SK-N-SH (cell line): ENCODE measurements at regions not wholly inside any gene's neighbourhood (a gene's known extent, or its start where the extent isn't known, plus 50 kb on each side); places are given as distances from the start of the nearest gene placed in this dataset.
"Not testable (repeated sequence)": the region's sequence is repeated elsewhere in the genome, so short reads cannot be mapped to it uniquely, and the experiment has no call there.

Experiments
- CTCF ChIA-PET: fragments of 300-600, 350-600 bp; formaldehyde crosslinking; extraction: SDS; loops from one replicate; lab custom pipeline; 2021; lab: Yijun Ruan, JAX
- POLR2A ChIA-PET: fragments of 350-600 bp; sonication (Branson Sonifier 250); formaldehyde crosslinking; extraction: SDS; loops from one replicate; lab custom pipeline; 2020; ENCODE audit warnings: antibody characterized with exemption, inconsistent platforms; lab: Yijun Ruan, JAX
- DNase-seq: peaks from one replicate; pipeline ENCODE4 v3.0.0; 2012
- H2AFZ ChIP-seq: fragments of 200-600 bp; sonication (generic); 2 replicates; pipeline ENCODE4 v1.8.1; 2016; ENCODE audit warnings: antibody characterized with exemption, mild to moderate bottlenecking, low read depth
- H3F3A ChIP-seq: fragments of 200-600 bp; sonication (generic); replicated peaks from 2 replicates; pipeline ENCODE3; 2016; ENCODE audit warnings: antibody characterized with exemption, mild to moderate bottlenecking; ENCODE audit not compliant: insufficient read depth
- H3K27ac ChIP-seq, 2 experiments: fragments of 200-500 bp in 1 of 2; fragments of 200-600 bp in 1 of 2; sonication (Bioruptor generic) in 1 of 2; sonication (generic), shearing (Covaris generic) in 1 of 2; 2 replicates each; pipeline versions ENCODE4 v1.5.1 to v1.6.1; 2014 to 2016; ENCODE audit warnings: low read depth in 2 of 2, inconsistent platforms in 1 of 2, low read length in 1 of 2, mild to moderate bottlenecking in 1 of 2, mixed read lengths in 1 of 2
- H3K27me3 ChIP-seq: fragments of 200-600 bp; sonication (generic), shearing (Covaris generic); 2 replicates; pipeline ENCODE4 v1.6.1; 2016; ENCODE audit warnings: mixed run types; ENCODE audit not compliant: insufficient read depth
- H3K36me3 ChIP-seq, 2 experiments: fragments of 200-500 bp in 1 of 2; fragments of 200-600 bp in 1 of 2; sonication (Bioruptor generic) in 1 of 2; sonication (generic) in 1 of 2; replicated peaks in 1 of 2; 2 replicates each; pipeline versions ENCODE3 to v1.5.1; 2014 to 2016; ENCODE audit warnings: low read length in 1 of 2, mild to moderate bottlenecking in 1 of 2; ENCODE audit not compliant: insufficient read depth in 2 of 2, control insufficient read depth in 1 of 2
- H3K4me1 ChIP-seq, 2 experiments: fragments of 200-500 bp in 1 of 2; fragments of 200-600 bp in 1 of 2; sonication (Bioruptor generic) in 1 of 2; sonication (generic), shearing (Covaris generic) in 1 of 2; 2 replicates each; pipeline versions ENCODE4 v1.5.1 to v1.6.1; 2014 to 2016; ENCODE audit warnings: low read depth in 1 of 2, low read length in 1 of 2, mixed run types in 1 of 2; ENCODE audit not compliant: insufficient read depth in 2 of 2, control insufficient read depth in 1 of 2
- H3K4me2 ChIP-seq: fragments of 200-600 bp; sonication (generic), shearing (Covaris generic); 2 replicates; pipeline ENCODE4 v1.6.1; 2017; ENCODE audit warnings: mixed run types
- H3K4me3 ChIP-seq, 2 experiments: fragments of 200-500 bp in 1 of 2; fragments of 200-600 bp in 1 of 2; sonication (Bioruptor generic) in 1 of 2; sonication (generic), shearing (Covaris generic) in 1 of 2; 2 replicates each; pipeline versions ENCODE4 v1.5.1 to v1.8.1; 2014 to 2016; ENCODE audit warnings: low read depth in 2 of 2, inconsistent platforms in 1 of 2, low read length in 1 of 2, mild to moderate bottlenecking in 1 of 2, mixed read lengths in 1 of 2, moderate library complexity in 1 of 2
- H3K79me2 ChIP-seq: fragments of 200-600 bp; sonication (generic); 2 replicates; pipeline ENCODE4 v1.8.1; 2017; ENCODE audit warnings: mild to moderate bottlenecking; ENCODE audit not compliant: insufficient read depth
- H3K9ac ChIP-seq: fragments of 200-600 bp; sonication (generic); 2 replicates; pipeline ENCODE4 v1.6.1; 2017; ENCODE audit warnings: mixed run types
- H3K9me2 ChIP-seq: fragments of 200-600 bp; sonication (generic); 2 replicates; pipeline ENCODE4 v1.6.1; 2017; ENCODE audit warnings: mixed run types
- H3K9me3 ChIP-seq: fragments of 200-600 bp; sonication (generic); 2 replicates; pipeline ENCODE4 v1.6.1; 2017; ENCODE audit warnings: mixed run types, mild to moderate bottlenecking, moderate library complexity
- H4K20me1 ChIP-seq: fragments of 200-600 bp; sonication (generic); 2 replicates; pipeline ENCODE4 v1.6.1; 2017; ENCODE audit warnings: mild to moderate bottlenecking, mixed run types; ENCODE audit not compliant: insufficient read depth
- EP300 ChIP-seq, 2 experiments: IDR thresholded peaks; 2 replicates each; pipeline versions ENCODE4 v1.4.0 to v1.6.1; 2012; ENCODE audit warnings: borderline replicate concordance in 1 of 2, low read depth in 1 of 2, low read length in 1 of 2
- EZH2phosphoT487 ChIP-seq: fragments of 200-600 bp; sonication (generic); IDR thresholded peaks from 2 replicates; pipeline ENCODE4 v1.6.1; 2017; ENCODE audit warnings: low read depth, mixed run types, mild to moderate bottlenecking, antibody characterized with exemption, moderate library complexity, borderline replicate concordance
- MEF2A ChIP-seq: IDR thresholded peaks from 2 replicates; pipeline ENCODE4 v1.4.0; 2012; ENCODE audit warnings: low read depth, borderline replicate concordance
- NFIC ChIP-seq: IDR thresholded peaks from 2 replicates; pipeline ENCODE4 v1.4.0; 2012; ENCODE audit warnings: borderline replicate concordance
- RAD21 ChIP-seq: IDR thresholded peaks from 2 replicates; pipeline ENCODE4 v1.6.1; 2012; ENCODE audit warnings: mild to moderate bottlenecking, low read length
- RXRA ChIP-seq: IDR thresholded peaks from 2 replicates; pipeline ENCODE4 v1.4.0; 2012; ENCODE audit warnings: low read depth, mild to moderate bottlenecking, borderline replicate concordance
- SMC3 ChIP-seq: IDR thresholded peaks from 2 replicates; pipeline ENCODE4 v1.6.1; 2012; ENCODE audit warnings: low read depth, low read length, improper control_type of control experiment
- TCF12 ChIP-seq: IDR thresholded peaks from 2 replicates; pipeline ENCODE4 v1.4.0; 2012
- YY1 ChIP-seq: IDR thresholded peaks from 2 replicates; pipeline ENCODE4 v1.4.0; 2012; ENCODE audit warnings: low read depth, mild to moderate bottlenecking
- whole genome bisulfite sequencing: methylation state at CpG from one replicate; pipeline ENCODE4 v1.1.6; 2017; ENCODE audit warnings: low lambda C conversion rate; 5-methylcytosine and 5-hydroxymethylcytosine counted together
- TF ChIP-seq, protein P1 (sequence below): fragments of 200-600 bp; sonication (generic); IDR thresholded peaks from 2 replicates; pipeline ENCODE4 v1.6.1; 2017; ENCODE audit warnings: antibody characterized with exemption, mild to moderate bottlenecking, moderate library complexity

DNA sequence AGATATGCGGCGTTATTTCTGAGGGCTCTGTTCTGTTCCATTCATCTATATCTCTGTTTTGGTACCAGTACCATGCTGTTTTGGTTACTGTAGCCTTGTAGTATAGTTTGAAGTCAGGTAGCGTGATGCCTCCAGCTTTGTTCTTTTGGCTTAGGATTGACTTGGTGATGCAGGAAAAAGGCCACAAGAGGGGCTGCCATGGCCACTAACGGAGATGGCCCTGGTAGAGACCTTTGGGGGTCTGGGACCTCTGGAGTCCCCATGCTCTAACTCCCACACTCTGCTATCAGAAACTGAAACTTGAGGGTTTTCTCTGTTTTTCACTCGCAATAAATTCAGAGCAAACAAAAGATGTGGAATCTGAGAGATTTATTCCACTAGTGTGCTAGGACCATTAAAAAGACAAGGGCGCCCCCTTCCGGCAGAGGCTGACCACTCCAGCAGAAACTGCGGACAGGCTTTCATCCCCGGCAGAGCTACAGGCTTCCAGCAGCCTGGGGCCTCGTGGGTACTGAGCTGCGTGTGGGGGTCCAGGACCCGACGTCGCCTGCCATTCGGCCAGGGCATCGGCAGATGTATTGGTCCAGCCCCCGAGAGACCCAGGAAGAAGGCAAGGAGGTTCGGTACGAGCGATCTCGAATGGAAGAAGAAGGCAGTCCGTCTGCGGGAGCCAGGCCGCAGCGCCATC lies 775.1 kb downstream of the EPHA7 start:
- H3K36me3 ChIP-seq, H4K20me1 ChIP-seq, H3K79me2 ChIP-seq, H3K9me2 ChIP-seq, H3K4me1 ChIP-seq, H3K4me2 ChIP-seq, H3K9me3 ChIP-seq, H3K4me3 ChIP-seq, POLR2A ChIA-PET, H3K27ac ChIP-seq, H3K9ac ChIP-seq, H2AFZ ChIP-seq, H3K27me3 ChIP-seq, H3F3A ChIP-seq: not testable (repeated sequence)
- DNase-seq, result peak; percentile 56
- WGBS, result 63% methylated on average over 18 of the region's 25 CpGs
- CTCF ChIA-PET, result interaction anchor here (0.6 to 2.8 kb wide), 36 partner anchors 12 to 1566 kb away, joined by 3 to 34 read pairs (median 3); no protein-coding TSS in a partner anchor
- peak; percentile 54 for TF ChIP-seq SMC3
- TF ChIP-seq, protein P1, sequence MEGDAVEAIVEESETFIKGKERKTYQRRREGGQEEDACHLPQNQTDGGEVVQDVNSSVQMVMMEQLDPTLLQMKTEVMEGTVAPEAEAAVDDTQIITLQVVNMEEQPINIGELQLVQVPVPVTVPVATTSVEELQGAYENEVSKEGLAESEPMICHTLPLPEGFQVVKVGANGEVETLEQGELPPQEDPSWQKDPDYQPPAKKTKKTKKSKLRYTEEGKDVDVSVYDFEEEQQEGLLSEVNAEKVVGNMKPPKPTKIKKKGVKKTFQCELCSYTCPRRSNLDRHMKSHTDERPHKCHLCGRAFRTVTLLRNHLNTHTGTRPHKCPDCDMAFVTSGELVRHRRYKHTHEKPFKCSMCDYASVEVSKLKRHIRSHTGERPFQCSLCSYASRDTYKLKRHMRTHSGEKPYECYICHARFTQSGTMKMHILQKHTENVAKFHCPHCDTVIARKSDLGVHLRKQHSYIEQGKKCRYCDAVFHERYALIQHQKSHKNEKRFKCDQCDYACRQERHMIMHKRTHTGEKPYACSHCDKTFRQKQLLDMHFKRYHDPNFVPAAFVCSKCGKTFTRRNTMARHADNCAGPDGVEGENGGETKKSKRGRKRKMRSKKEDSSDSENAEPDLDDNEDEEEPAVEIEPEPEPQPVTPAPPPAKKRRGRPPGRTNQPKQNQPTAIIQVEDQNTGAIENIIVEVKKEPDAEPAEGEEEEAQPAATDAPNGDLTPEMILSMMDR, result peak; percentile 24; the same call in 1 of the 2 replicates
- TF ChIP-seq RAD21, result peak; percentile 85

DNA sequence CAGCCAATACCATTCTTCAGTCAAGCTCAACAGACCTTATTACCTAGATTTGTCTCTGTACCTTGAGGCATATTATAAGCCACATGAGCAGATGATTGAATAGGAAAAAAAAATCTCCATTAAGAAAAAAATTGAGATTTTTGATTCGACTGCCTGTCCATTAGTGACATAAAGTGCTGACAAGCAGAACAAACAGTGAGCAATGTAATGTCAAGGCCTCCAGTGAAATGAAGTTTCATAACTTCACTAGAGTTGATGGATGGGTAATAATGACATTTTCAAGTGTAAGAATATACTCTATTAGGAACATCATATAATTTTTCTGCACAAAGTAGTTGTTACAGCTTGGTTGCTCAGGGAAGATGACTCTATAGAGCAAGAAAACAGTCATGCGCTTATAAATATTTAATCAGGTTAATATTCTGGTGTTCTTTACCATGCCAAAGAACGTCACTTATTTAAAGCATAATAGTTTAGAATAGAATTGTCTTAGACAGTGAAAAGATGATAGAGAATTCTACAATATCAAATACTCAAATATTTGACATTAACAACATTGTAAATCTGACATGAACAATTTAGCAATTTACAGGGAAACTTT lies 783.7 kb downstream of the EPHA7 start:
- Histone ChIP-seq H3K9me2 (no peaks in the 10 kb centered on the region), H3K79me2 (no peaks in the 10 kb centered on the region), H3K27ac (no peak overlapping the region), H4K20me1 (no peaks in the 10 kb centered on the region), H2AFZ (no peak overlapping the region), H3F3A (no peaks in the 10 kb centered on the region), H3K36me3 (no peaks in the 10 kb centered on the region), H3K4me2 (no peak overlapping the region), H3K9ac (no peak overlapping the region), H3K4me1 (no peaks in the 10 kb centered on the region), H3K4me3 (no peak overlapping the region), H3K9me3 (peaks cover 5% of the 10 kb centered on the region; the same call in 1 of the 2 replicates), H3K27me3 (no peaks in the 10 kb centered on the region)
- CTCF ChIA-PET, result no interaction called here
- no peak for DNase-seq
- 34% methylated on average over 3 of the region's 3 CpGs for WGBS
- TF ChIP-seq NFIC, result no peak
- TF ChIP-seq TCF12, result no peak
- TF ChIP-seq MEF2A, result no peak
- TF ChIP-seq RXRA, result no peak
- no peak for TF ChIP-seq YY1
- no peak for TF ChIP-seq EZH2phosphoT487
- no peak for TF ChIP-seq EP300 (IDR thresholded peaks at IDR 0.05; ENCODE audit: borderline replicate concordance in 1 of 2, low read depth in 1 of 2, low read length in 1 of 2)
- POLR2A ChIA-PET, result no interaction called here
